NCI-H1930 (cell line): ENCODE measurements at regions not wholly inside any gene's neighbourhood (a gene's known extent, or its start where the extent isn't known, plus 50 kb on each side); places are given as distances from the start of the nearest gene placed in this dataset.

Experiments used
- DNase-seq, 2 experiments: peaks; one replicate each; lab custom pipeline; 2025; lab: John Stamatoyannopoulos, UW

DNA sequence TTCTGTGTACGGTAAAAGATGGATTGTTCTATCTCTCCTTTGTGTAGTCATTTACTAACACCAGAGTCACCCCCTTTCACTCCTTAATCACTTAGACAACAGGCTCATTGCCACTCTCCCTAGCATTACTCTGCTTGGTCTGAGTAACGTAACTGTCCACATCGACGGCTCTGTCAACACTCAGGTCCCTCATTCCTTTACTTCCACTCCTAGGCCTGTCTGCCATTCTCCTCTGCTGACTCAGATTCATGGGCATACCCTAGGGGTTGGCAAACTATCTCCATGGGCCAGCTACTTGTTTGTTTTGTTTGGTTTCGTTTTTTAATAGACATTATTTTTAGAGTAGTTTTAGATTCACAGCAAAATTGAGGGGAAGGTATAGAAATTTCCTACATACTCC is 243.9 kb downstream of the NR4A2 start:
- no peak for DNase-seq

DNA sequence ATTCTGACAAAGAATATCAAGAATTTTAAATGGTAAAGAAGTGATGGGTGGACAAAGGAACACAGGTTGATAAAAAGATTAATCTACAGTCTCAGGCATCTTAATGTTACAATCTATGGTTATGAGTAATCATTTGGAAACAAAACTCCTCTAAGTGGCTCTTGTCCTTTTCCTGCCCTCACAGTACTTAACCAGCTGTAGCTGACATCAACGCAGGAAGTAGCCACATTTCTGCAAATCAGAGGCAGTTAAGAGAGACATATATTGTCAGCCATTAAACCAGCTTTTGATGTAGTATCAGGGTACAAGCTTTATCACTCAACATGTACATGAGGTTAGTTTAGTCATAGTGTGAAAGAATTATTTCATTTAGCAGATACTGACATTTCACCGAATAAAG is 244.6 kb downstream of the NR4A2 start:
- DNase-seq = no peak

DNA sequence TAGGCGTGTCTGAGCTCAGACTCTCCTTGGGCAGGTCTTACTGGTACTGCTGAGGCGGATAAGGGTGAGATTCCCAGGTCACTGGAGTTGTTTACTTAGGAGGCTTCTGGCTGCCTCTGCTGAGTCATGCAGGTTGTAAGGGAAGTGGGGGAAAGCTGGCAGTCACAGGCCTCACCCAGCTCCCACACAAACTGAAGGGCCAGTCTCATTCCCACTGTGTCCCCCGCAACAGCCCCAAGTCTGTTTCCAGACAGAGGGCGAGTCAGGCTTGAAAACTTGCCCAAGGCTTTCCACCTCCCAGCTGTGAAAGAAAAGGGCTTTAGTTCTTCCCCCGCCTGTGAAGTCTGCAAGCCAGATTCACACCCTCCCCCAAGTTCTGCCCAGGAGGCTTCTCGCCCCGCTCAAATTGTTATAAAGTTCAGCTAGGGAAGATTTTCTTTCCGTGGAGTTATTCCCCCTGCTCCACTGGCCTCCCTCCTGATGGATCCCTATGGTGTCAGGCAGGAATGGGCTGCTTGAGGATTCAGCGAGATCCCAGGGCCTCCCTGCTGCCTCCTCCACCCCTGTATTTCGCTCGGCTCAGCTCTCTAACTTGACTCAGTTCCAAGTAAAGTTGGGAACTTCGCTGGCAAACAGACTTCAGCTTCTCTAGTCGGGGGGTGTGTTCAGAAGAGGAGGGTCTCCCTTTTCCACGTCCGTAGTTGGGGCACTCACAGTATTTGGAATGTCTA is 248.6 kb downstream of the NR4A2 start:
- no peak for DNase-seq

DNA sequence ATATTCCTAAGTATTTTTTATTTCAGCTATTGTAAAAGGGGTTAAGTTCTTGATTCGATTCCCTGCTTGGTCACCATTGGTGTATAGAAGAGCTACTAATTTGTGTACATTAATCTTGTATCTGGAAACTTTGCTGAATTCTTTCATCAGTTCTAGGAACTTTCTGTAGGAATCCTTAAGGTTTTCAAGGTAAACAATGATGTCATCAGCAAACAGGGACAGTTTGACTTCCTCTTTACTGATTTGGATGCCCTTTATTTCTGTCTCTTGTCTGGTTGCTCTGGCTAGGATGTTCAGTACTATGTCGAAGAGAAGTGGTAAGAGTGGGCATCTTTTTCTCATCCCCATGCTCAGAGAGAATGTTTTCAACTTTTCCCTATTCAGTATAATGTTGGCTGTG is 252.7 kb downstream of the NR4A2 start:
- DNase-seq = no peak

DNA sequence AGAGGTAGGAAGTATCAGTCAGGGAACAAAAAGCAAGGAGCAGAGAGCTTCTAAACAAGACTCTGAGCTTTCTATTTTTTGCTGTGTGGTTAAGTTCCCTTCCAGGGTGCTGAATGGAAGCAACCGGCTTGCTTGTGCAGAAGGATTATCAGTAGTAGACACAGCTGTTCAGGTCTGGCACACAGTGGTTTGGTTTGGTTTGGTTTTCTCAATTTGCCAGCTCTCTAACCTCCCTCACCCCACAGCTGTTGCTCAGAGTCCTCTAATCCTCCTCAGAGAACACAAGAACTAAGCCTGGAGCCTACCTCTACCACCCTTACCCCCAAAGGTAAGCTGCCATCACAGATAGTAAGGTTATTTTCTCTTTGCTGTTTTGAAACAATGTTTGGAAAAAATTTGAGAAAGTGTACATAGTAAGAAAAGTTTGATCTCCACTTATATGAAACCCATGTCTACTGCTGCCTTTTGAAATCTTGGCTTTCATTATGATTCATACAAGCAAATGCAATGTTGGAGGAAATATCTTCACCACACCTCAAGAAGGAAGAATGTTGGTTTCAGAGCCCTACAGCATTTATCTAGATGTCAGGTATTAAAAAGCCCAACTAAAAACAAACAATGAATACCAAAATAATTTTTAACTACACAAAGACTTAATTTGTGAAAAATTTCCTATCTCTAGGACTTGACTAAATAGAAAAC is 255.3 kb downstream of the NR4A2 start:
- DNase-seq = no peak

DNA sequence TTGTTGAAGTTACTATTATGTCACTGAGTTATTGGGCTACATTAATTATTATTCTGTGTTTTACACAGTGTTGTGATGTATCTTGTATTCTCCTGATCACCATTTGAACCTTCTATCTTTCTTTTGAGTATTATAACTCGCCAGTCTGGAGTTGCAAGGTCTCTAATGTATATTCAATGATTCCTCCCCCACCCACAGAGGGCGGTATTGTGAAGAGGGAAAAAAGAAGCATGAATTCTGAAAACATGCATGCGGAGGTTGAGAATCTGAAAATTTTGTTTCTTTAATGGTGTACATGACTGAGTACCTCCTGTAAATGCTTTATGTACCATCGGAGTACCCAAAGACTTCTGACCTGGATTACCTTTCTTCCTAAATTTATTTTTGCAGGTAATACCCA is 266.6 kb downstream of the NR4A2 start:
- DNase-seq = no peak

DNA sequence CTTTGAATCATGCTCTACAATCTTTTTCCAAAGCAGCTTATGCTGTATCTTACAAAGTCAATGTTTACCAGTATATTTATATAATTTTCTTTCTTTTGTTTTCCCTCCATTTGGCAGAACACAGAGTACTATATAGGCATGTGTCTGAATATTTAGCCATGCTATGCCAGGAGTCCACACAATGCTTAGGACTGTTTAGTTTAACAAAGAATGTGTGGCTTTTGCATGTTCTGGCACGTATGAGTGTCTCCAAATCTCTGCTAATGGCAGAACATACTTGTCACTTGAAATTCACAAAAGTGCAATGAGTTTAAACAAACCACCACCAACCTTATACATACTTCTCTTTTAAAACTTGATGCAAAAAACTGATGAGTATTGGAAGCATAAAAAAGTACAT is 268.0 kb downstream of the NR4A2 start:
- no peak for DNase-seq

DNA sequence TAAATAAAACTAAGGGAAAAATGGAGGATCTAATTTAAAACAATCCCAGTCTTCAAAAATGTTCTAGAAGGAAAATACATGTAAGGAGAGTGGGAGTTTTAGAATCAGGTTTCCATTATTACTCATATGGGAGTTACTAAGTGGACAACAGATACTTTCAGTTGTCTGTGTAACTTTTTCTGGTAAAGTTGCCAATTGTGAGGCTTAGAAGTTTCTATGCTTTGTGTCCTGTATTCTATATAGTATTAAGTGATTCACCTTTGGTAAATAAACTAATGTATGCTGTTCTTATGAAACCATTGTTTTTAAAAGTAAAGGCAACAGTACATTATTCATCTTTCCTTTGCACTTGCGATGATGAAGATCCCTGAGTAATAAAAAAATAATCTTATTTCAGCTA is 274.9 kb downstream of the NR4A2 start:
- DNase-seq = no peak

DNA sequence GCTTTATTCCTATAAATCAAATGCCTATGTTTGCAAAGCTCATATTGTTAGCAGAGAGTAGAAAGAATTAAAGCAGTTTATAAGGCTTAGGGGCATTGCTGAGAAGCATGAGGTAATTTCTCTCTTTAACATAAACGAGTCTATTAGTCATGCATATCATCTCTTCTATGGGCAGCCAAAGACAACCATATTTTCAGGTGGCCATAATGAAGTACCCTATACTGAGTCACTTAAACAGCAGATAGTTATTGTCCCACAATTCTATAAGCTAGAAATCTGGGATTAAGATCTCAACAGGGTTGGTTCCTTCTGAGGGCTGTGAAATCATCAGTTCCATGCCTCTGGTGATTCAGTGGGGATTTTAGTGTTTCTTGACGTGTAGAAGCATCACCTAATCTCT is 277.5 kb downstream of the NR4A2 start:
- DNase-seq = no peak

DNA sequence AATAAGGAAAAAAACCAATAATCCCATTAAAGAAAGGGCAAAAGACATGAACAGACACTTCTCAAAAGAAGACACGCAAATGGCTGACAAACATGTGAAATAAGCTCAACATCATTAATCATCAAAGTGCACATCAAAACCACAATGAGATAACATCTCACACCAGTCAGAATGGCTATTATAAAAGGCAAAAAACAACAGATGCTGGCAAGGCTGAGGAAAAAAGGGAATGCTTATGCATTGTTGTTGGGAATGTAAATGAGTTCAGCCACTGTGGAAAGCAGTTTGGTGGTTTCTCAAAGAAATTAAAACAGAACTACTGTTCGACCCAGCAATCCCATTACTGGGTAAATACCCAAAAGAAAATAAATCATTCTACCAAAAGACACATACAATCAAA is 285.6 kb downstream of the NR4A2 start:
- no peak for DNase-seq

DNA sequence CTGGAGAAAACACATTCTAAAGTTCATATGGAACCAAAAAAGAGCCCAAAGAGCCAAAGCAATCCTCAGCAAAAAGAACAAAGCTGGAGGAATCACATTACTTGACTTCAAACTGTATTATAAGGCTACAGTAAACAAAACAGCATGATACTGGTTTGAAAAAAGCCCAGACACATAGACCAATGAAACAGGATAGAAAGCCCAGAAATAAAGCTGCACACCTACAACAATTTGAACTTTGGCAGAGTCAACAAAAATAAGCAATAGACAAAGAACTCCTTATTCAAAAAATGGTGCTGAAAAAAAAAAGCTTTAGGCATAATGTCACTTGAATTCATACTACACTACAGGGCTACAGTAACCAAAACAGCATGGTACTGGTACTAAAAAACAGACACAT is 289.6 kb downstream of the NR4A2 start:
- no peak for DNase-seq

DNA sequence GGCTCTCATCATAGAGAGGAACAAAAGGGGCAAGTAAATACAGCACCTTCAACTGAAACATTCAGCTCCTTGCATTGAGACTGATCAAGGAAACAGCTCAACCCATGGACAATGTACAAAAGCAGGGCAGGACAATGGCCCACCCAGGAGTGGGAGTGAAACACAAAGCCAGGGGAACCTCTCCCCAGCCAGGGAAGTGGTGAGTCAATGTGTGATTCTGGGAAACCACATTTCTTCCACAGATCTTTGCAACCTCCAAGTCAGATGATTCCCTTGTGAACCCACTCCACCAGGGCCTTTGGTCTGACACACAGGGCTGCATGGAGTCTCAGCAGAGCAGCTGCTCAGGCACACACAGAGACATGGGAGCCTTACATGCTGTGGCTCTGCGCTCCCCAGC is 294.5 kb downstream of the NR4A2 start:
- DNase-seq = no peak

DNA sequence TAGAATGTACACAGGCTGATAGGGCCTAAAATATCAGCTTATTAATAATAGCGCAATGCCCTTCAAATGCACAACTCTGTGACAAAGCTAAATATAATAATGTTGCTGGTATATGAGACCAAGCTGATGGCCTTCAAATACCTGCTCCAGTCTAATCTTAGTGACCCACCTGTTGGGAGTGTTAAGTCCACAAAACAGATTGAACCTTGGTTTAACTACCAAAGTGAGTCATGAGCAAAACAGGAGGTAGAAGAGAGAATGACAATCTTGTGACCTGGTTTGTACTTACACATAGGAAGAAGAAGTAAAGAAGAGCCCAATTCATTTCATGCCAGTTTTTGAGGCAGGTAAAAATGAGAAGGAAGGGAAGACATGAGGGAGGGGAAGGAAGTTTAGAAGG is 295.0 kb downstream of the NR4A2 start:
- DNase-seq = no peak

DNA sequence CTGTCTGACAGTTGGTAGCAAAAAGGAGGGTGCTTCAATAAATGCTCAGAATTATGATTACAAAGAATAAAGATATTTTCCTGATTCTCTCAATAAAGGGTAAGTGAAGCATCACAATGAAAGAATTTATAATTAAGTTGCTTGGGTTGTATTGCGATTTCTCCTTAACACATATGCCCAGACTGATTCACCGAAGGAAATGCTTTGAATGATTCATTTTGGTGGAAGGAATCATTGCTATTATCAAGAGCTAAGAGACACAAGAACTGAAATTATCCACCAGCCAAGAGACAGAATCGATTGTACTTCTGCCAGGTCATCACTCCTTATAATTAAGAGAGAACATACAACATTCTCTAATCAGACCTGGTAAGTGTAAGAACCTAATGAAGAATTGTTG is 301.4 kb downstream of the NR4A2 start:
- DNase-seq = no peak

DNA sequence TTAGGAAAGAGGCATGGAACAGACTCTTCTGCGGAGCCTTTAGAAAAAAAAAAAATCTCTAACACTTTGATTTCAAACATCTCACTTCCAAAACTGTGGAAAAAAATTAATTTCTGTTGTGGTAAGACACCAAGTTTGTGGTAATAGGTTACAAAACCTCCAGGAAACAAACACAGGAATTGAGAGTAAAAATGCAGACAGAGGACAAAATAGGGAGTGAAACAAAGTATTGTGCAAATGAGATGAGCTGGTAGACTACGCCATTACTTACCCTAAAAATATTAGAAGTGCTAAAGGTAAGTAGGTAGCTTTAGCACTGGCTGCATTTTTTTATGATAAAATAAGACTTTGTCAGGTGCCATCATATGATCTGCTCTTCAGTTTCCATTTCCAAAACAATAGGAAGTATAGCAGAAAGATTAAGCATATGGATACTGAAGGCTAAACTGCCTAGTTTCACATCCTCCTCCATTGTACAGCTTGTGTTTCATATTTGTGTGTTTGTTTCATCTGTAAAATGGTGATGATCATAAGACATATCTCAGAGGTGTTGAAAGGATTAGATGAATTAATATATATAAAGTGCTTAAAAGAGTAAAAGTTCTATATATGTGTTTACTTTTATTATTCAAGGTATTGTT is 309.2 kb downstream of the NR4A2 start:
- DNase-seq = no peak

DNA sequence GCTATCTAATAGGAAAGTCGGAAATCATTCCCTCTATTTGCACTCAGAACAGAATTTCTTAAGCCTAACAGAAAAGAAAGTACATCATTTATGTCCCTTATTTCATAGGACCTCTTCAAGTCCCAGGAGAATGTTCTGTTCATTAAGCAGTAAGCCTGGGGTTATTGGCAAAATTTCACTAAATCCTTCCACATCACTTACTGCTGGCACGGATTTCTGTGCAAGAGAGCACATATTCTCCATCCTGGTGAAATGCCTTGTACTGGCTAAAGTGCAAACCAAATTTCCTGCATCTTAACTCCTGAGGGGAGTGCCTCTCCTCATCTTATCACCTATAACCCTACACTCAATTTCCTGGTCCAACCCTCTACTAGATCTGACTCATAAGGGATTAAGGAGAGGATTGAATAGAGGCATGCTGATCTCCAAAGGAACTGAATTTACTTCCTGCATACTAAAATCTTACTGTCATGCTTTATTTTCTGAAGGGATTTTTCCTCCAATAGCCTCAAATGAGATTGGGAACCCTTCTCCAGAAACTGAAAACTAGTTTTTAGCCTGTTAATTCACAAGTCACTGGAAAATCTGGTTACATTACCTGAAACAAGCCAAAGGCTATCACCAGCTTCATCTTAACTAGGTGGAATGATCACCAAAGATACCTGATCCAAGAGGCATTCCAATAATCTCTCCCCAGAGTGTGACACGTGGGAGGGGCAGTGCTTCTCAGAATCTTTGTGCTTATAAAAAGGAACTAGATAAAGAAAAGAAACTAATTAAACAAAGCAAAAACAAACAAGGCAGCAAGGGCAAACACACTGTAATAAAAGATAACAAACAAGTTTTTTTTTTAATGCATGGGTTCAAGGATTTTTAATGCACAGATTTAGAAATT is 311.1 kb downstream of the NR4A2 start:
- DNase-seq = no peak

DNA sequence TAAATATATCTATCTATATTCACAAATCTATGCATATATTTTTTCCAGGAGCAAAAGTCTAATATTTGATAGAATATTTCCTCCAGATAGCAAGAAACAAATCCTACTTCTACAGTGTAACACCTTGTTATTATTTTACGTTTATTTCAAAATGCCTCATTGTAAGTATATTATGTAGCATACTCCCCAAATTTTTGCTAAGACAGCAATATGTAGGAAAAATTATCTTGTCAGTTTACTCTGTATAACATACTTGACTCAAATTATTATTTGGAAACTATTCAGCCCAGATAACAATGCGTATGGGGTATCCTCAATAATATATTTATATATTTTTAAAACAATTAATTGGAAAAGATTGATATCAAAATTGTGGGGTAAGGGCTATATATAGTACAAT is 313.2 kb downstream of the NR4A2 start:
- DNase-seq = no peak

DNA sequence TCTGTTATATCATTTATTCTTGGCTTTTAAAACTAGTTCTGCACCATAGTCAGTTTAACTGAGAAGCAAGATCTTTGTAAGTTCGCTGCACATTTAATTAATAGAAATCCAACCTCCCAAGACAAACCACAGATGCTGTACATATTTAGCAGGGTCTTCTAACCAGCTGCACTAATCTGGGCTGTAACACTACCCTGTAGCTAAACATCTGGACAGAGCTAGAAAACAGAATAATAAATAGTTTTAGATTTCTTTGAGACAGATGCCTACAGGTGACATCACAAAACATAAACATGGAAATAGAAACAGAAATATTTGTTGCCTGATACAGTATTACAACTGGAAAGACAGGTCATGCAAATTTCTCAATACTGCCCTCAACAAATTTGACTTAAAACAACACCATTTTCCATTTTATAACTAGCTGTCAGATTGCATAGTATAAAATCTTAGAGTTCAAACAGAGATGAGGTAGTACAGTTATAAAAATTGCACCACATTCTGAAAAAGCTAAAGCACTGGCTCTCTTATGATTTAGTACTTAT is 315.1 kb downstream of the NR4A2 start:
- no peak for DNase-seq

DNA sequence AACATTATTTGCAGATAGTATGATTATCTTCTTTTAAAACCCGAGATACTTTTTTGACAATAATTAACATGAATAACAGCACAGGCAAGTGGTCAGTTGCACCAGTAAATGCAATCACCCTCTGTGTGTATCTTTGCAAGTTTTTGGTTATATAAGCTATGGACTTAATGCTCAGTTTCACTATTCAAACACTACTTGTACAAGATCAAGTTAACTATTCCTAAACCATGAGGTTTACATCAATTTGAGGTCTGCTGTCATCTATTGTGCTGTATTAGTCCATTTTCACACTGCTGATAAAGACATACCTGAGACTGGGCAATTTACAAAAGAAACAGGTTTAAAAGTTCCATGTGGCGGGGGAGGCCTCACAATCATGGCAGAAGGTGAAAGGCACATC is 323.2 kb downstream of the NR4A2 start:
- no peak for DNase-seq

DNA sequence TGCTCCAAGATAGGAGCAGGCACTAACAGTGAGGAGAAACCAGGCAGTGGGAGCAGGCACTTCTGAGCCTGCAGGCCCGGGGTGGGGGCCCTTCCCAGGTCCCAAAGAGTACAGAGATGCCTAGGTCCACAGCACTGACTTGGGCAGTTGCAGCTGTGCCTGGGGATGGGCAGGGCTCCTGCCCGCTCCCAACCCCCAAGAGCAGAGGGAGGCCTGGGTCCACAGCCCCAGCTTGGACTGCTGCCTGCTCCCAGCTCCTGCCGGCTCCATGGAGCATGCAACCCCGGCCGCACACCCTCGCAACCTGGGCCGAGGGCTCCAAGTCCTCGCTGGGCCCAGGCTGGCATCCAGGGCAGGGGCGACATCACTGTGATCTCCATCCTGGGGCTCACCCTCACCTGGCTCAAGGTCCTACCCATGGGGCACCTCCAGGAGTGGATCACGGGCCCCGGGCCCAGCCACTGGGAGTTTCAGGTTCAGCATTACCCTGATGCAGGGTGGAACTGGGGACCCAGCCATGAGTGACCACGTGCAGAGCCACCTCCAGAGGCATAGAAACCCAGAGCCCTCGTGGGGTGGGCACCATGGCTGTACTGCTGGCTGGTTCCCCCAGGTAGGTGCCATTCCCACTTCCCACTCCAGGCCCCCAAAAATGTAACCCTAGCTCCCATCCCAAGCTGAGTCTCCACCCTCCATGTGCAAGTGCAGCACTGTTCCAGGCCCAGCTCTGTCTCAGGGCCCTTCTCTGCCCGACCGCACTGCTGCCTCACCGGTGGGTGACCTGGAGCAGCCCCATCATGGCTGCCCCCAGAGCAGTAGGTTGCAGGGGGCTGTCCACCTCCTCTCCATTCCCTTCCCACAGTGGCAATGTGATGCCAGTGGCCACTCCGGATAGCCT is 325.6 kb downstream of the NR4A2 start:
- DNase-seq = no peak
